Renal cortex interstitium (tissue), 11 donors: ENCODE measurements at regions not wholly inside any gene's neighbourhood (a gene's known extent, or its start where the extent isn't known, plus 50 kb on each side); places are given as distances from the start of the nearest gene placed in this dataset.

ENCODE experiments used
- DNase-seq, 11 donors: peaks; one replicate each; pipeline ENCODE4 v3.0.0-alpha.2; 2013; ENCODE audit warnings: low read depth in 9 of 11, low spot score in 4 of 11; ENCODE audit errors: extremely low read depth in 1 of 11

- no peak for DNase-seq
Measured at GRCh38 chr13:67769063-67769986, 539.2 kb upstream of the PCDH9 start.

GRCh38 chr13:67763984-67764383, 533.8 kb upstream of the PCDH9 start:
- no peak for DNase-seq

- DNase-seq = no peak
Measured at GRCh38 chr13:67763384-67763783, 533.2 kb upstream of the PCDH9 start.

GRCh38 chr13:67758975-67759374, 528.8 kb upstream of the PCDH9 start:
- DNase-seq = no peak

GRCh38 chr13:67754012-67754411, 523.9 kb upstream of the PCDH9 start:
- DNase-seq = no peak

- DNase-seq = no peak
Measured at GRCh38 chr13:67752759-67753158, 522.6 kb upstream of the PCDH9 start.

- DNase-seq = no peak
Measured at GRCh38 chr13:67742478-67742877, 512.3 kb upstream of the PCDH9 start.

GRCh38 chr13:67740871-67741535, 510.9 kb upstream of the PCDH9 start:
- no peak for DNase-seq

GRCh38 chr13:67736646-67737420, 506.7 kb upstream of the PCDH9 start:
- DNase-seq = peak; percentile 17 to 80 (median 41)

GRCh38 chr13:67735651-67736050, 505.5 kb upstream of the PCDH9 start:
- peak in 1 of 11 donors; percentile 7 for DNase-seq

GRCh38 chr13:67726979-67727378, 496.8 kb upstream of the PCDH9 start:
- no peak for DNase-seq

- no peak for DNase-seq
Measured at GRCh38 chr13:67725999-67726398, 495.9 kb upstream of the PCDH9 start.

- DNase-seq = no peak
Measured at GRCh38 chr13:67713571-67713970, 483.4 kb upstream of the PCDH9 start.

GRCh38 chr13:67696775-67697174, 466.6 kb upstream of the PCDH9 start:
- DNase-seq = no peak

- DNase-seq = no peak
Measured at GRCh38 chr13:67664502-67664901, 434.4 kb upstream of the PCDH9 start.

GRCh38 chr13:67662997-67663396, 432.9 kb upstream of the PCDH9 start:
- no peak for DNase-seq

GRCh38 chr13:67652887-67653286, 422.8 kb upstream of the PCDH9 start:
- DNase-seq = no peak

GRCh38 chr13:67651908-67652465, 421.9 kb upstream of the PCDH9 start:
- no peak for DNase-seq

GRCh38 chr13:67650471-67650870, 420.3 kb upstream of the PCDH9 start:
- DNase-seq = no peak
